HEK293 (cell line): ENCODE measurements at regions not wholly inside any gene's neighbourhood (a gene's known extent, or its start where the extent isn't known, plus 50 kb on each side); places are given as distances from the start of the nearest gene placed in this dataset.

Experiments used
- CTCF ChIA-PET: fragments of 350-600 bp; formaldehyde crosslinking; extraction: SDS; loops from one replicate; lab custom pipeline; 2021; ENCODE audit warnings: antibody characterized with exemption; lab: Yijun Ruan, JAX
- POLR2A ChIA-PET: fragments of 300-600 bp; formaldehyde crosslinking; extraction: SDS; loops from one replicate; lab custom pipeline; 2020; ENCODE audit warnings: antibody characterized with exemption, inconsistent platforms; lab: Yijun Ruan, JAX
- H3K27ac ChIP-seq: fragments of 200-500 bp; sonication (Bioruptor generic); 2 replicates; pipeline ENCODE4 v1.5.1; 2014; ENCODE audit warnings: low read depth, low read length, control low read depth, inconsistent platforms; ENCODE audit errors: extremely low read depth
- H3K36me3 ChIP-seq, 2 experiments: fragments of 200-500 bp in 1 of 2; sonication (Bioruptor generic) in 1 of 2; 1 replicate in 1 of 2; 2 replicates in 1 of 2; pipeline ENCODE4 v1.5.1; 2014 to 2017; ENCODE audit warnings: inconsistent platforms in 2 of 2, low read length in 2 of 2; ENCODE audit not compliant: control insufficient read depth in 2 of 2, insufficient read depth in 1 of 2
- H3K4me1 ChIP-seq: fragments of 200-500 bp; sonication (Bioruptor generic); 2 replicates; pipeline ENCODE4 v1.5.1; 2014; ENCODE audit warnings: mild to moderate bottlenecking, low read length, inconsistent platforms; ENCODE audit not compliant: control insufficient read depth, insufficient read depth
- H3K4me3 ChIP-seq: 2 replicates; pipeline ENCODE4 v1.5.1; 2011; ENCODE audit warnings: low read depth, mild to moderate bottlenecking, control low read depth, low read length, moderate library complexity
- H3K9me3 ChIP-seq: fragments of 200-500 bp; sonication (Bioruptor generic); 2 replicates; pipeline ENCODE4 v1.5.1; 2014; ENCODE audit warnings: low read depth, low read length, inconsistent platforms; ENCODE audit not compliant: control insufficient read depth, insufficient read depth
- ELK4 ChIP-seq: IDR thresholded peaks from 2 replicates; pipeline ENCODE4 v1.6.1; 2011; ENCODE audit warnings: mild to moderate bottlenecking, low read depth, low read length, borderline replicate concordance
- GFI1B ChIP-seq: fragments of 450-650 bp; formaldehyde crosslinking; IDR thresholded peaks from 2 replicates; pipeline ENCODE4 v1.5.1; 2016; ENCODE audit warnings: missing biosample characterization, missing genetic modification characterization
- HOXC10 ChIP-seq: sonication (generic); formaldehyde crosslinking; IDR thresholded peaks from 2 replicates; pipeline ENCODE4 v1.8.1; 2023; ENCODE audit warnings: mild to moderate bottlenecking, missing genetic modification reagents
- INSM2 ChIP-seq: fragments of 450-650 bp; formaldehyde crosslinking; IDR thresholded peaks from 2 replicates; pipeline ENCODE4 v1.5.1; 2016; ENCODE audit warnings: missing biosample characterization, missing genetic modification characterization
- ZBTB20 ChIP-seq: fragments of 450-650 bp; formaldehyde crosslinking; IDR thresholded peaks from 2 replicates; pipeline ENCODE4 v1.5.1; 2016; ENCODE audit warnings: missing biosample characterization, missing genetic modification characterization
- ZNF138 ChIP-seq: fragments of 450-650 bp; formaldehyde crosslinking; IDR thresholded peaks from 2 replicates; pipeline ENCODE4 v1.5.1; 2016; ENCODE audit warnings: missing biosample characterization, missing genetic modification characterization, borderline replicate concordance
- ZNF155 ChIP-seq: fragments of 450-650 bp; formaldehyde crosslinking; IDR thresholded peaks from 2 replicates; pipeline ENCODE4 v1.5.1; 2016; ENCODE audit warnings: missing biosample characterization, missing genetic modification characterization
- ZNF18 ChIP-seq: fragments of 450-650 bp; formaldehyde crosslinking; IDR thresholded peaks from 2 replicates; pipeline ENCODE4 v1.5.1; 2016; ENCODE audit warnings: missing biosample characterization, missing genetic modification characterization
- ZNF266 ChIP-seq: fragments of 450-650 bp; formaldehyde crosslinking; IDR thresholded peaks from 2 replicates; pipeline ENCODE4 v1.5.1; 2016; ENCODE audit warnings: missing biosample characterization, missing genetic modification characterization, low read depth
- ZNF350 ChIP-seq: fragments of 450-650 bp; formaldehyde crosslinking; IDR thresholded peaks from 2 replicates; pipeline ENCODE4 v1.5.0; 2017; ENCODE audit warnings: missing biosample characterization, mild to moderate bottlenecking, missing genetic modification characterization
- ZNF404 ChIP-seq: fragments of 450-650 bp; formaldehyde crosslinking; IDR thresholded peaks from 2 replicates; pipeline ENCODE4 v1.5.1; 2017; ENCODE audit warnings: missing biosample characterization, missing genetic modification characterization
- ZNF518A ChIP-seq: fragments of 450-650 bp; formaldehyde crosslinking; conservative IDR thresholded peaks from 2 replicates; pipeline ENCODE4 v1.5.1; 2016; ENCODE audit warnings: low read depth, missing biosample characterization, missing genetic modification characterization
- ZNF571 ChIP-seq: fragments of 450-650 bp; formaldehyde crosslinking; IDR thresholded peaks from 2 replicates; pipeline ENCODE4 v1.5.0; 2017; ENCODE audit warnings: missing biosample characterization, missing genetic modification characterization
- ZNF600 ChIP-seq: fragments of 450-650 bp; formaldehyde crosslinking; IDR thresholded peaks from 2 replicates; pipeline ENCODE4 v1.5.1; 2016; ENCODE audit warnings: missing biosample characterization, missing genetic modification characterization
- ZNF629 ChIP-seq: fragments of 450-650 bp; formaldehyde crosslinking; IDR thresholded peaks from 2 replicates; pipeline ENCODE4 v1.5.1; 2017; ENCODE audit warnings: missing biosample characterization, missing genetic modification characterization
- ZNF707 ChIP-seq: fragments of 450-650 bp; formaldehyde crosslinking; IDR thresholded peaks from 2 replicates; pipeline ENCODE4 v1.5.1; 2016; ENCODE audit warnings: missing biosample characterization, missing genetic modification characterization
- ZNF777 ChIP-seq: fragments of 450-650 bp; formaldehyde crosslinking; IDR thresholded peaks from 2 replicates; pipeline ENCODE4 v1.5.1; 2017; ENCODE audit warnings: missing biosample characterization, missing genetic modification characterization, borderline replicate concordance
- ZNF785 ChIP-seq: fragments of 450-650 bp; formaldehyde crosslinking; IDR thresholded peaks from 2 replicates; pipeline ENCODE4 v1.5.1; 2016; ENCODE audit warnings: missing biosample characterization, missing genetic modification characterization
- ZNF791 ChIP-seq: fragments of 450-650 bp; formaldehyde crosslinking; IDR thresholded peaks from 2 replicates; pipeline ENCODE4 v1.5.1; 2016; ENCODE audit warnings: missing biosample characterization, missing genetic modification characterization

DNA sequence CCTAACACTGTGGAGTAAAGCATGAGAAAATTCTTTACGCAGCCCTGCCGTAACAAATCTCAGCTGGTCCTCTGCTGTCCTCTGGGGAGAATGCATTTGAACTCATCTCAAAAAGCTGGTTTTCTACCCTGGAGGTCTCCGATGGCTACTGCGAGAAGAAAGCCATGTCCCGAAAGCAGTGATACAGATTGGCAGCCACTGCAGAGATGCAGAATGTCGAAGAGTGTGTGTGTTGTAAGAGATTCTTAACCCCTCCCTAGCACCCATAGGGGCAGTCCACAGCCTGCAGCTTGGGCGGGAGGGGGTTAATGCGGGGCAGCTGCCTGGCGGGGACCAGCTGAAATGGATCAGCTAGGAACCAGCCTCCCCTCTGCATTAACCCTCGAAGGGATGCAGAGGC, 235.9 kb downstream of the ZNF516 start:
- ChIA-PET CTCF (interaction anchor here (0.5 to 1.4 kb wide), 4 partner anchors 45 to 1606 kb away, joined by 3 to 4 read pairs (median 4); no protein-coding TSS in a partner anchor), POLR2A (no interaction called here)
- Histone ChIP-seq H3K36me3 (no peaks in the 10 kb centered on the region), H3K27ac (no peak overlapping the region), H3K9me3 (no peaks in the 10 kb centered on the region), H3K4me1 (no peaks in the 10 kb centered on the region), H3K4me3 (no peak overlapping the region)
- TF ChIP-seq ZNF18 (tag by site-specific recombination) = no peak
- TF ChIP-seq ZNF629 (tag by site-specific recombination) = no peak
- TF ChIP-seq ZBTB20 (tag by site-specific recombination) = no peak
- TF ChIP-seq ZNF571 = no peak
- TF ChIP-seq ZNF518A (tag by site-specific recombination) = no peak
- TF ChIP-seq HOXC10 (CRISPR knock-in tag) = no peak
- TF ChIP-seq ZNF600 (tag by site-specific recombination) = no peak
- TF ChIP-seq GFI1B (tag by site-specific recombination) = no peak
- TF ChIP-seq ZNF266 (tag by site-specific recombination) = no peak
- no peak for TF ChIP-seq ZNF791 (tag by site-specific recombination)
- TF ChIP-seq INSM2 (tag by site-specific recombination) = no peak
- no peak for TF ChIP-seq ZNF155
- no peak for TF ChIP-seq ELK4
- no peak for TF ChIP-seq ZNF785 (tag by site-specific recombination)
- TF ChIP-seq ZNF350 = no peak
- no peak for TF ChIP-seq ZNF404 (tag by site-specific recombination)
- TF ChIP-seq ZNF138 (tag by site-specific recombination) = no peak
- TF ChIP-seq ZNF777 (tag by site-specific recombination) = no peak
- TF ChIP-seq ZNF707 (tag by site-specific recombination) = no peak
